Osteocyte (in vitro differentiated cells): ENCODE measurements at regions not wholly inside any gene's neighbourhood (a gene's known extent, or its start where the extent isn't known, plus 50 kb on each side); places are given as distances from the start of the nearest gene placed in this dataset.

ENCODE experiments used
- DNase-seq: peaks from one replicate; pipeline ENCODE4 v3.0.0; 2021; ENCODE audit warnings: mixed read lengths; ENCODE audit not compliant: unreplicated experiment; ENCODE audit errors: extremely low spot score
- H3K27ac Mint-ChIP-seq: one replicate; pipeline ENCODE4 v1.8.0; 2021; ENCODE audit warnings: mild to moderate bottlenecking, mixed read lengths; ENCODE audit not compliant: unreplicated experiment
- H3K27me3 Mint-ChIP-seq: one replicate; pipeline ENCODE4 v1.8.0; 2021; ENCODE audit warnings: mixed read lengths; ENCODE audit not compliant: unreplicated experiment
- H3K36me3 Mint-ChIP-seq: one replicate; pipeline ENCODE4 v1.8.0; 2021; ENCODE audit warnings: mixed read lengths; ENCODE audit not compliant: unreplicated experiment
- H3K4me1 Mint-ChIP-seq: one replicate; pipeline ENCODE4 v1.8.0; 2021; ENCODE audit warnings: mixed read lengths; ENCODE audit not compliant: unreplicated experiment
- H3K4me3 Mint-ChIP-seq: one replicate; pipeline ENCODE4 v1.8.0; 2021; ENCODE audit warnings: mild to moderate bottlenecking, moderate library complexity, mixed read lengths; ENCODE audit not compliant: unreplicated experiment
- H3K9me3 Mint-ChIP-seq: one replicate; pipeline ENCODE4 v1.8.0; 2021; ENCODE audit warnings: mixed read lengths; ENCODE audit not compliant: unreplicated experiment
- CTCF ChIP-seq: fragments of 200-600 bp; sonication (generic); IDR thresholded peaks from 2 replicates; pipeline ENCODE4 v1.5.0; 2021; ENCODE audit warnings: antibody characterized with exemption, mild to moderate bottlenecking, moderate library complexity

GRCh38 chrX:40885989-40886388, 150.6 kb upstream of the MED14 start:
- Mint-ChIP-seq H3K9me3 (peaks cover 6% of the 10 kb centered on the region), H3K27ac (no peak overlapping the region), H3K27me3 (no peaks in the 10 kb centered on the region), H3K4me1 (peaks cover 12% of the 10 kb centered on the region), H3K4me3 (no peak overlapping the region), H3K36me3 (no peaks in the 10 kb centered on the region)
- no peak for DNase-seq
- no peak for TF ChIP-seq CTCF

DNA sequence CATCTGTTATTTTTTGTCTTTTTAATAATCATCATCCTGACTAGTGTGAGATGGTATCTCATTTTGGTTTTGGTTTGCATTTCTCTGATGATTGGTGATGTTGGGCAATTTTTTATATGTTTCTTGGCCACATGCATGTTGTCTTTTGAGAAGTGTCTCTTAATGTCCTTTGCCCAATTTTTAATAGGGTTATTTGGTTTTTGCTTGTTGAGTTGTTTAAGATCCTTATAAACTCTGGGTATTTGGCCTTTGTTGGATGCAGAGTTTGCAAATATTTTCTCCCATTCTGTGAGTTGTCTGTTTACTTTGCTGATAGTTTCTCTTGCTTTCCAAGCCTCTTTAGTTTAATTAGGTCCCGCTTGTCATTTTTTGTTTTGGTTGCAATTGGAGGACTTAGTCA, 152.1 kb upstream of the MED14 start:
- no peak for TF ChIP-seq CTCF
- Mint-ChIP-seq H3K4me1 (peaks cover 12% of the 10 kb centered on the region), H3K27ac (no peak overlapping the region), H3K36me3 (no peaks in the 10 kb centered on the region), H3K27me3 (no peaks in the 10 kb centered on the region), H3K4me3 (no peak overlapping the region), H3K9me3 (peaks cover 13% of the 10 kb centered on the region)
- DNase-seq: no peak

DNA sequence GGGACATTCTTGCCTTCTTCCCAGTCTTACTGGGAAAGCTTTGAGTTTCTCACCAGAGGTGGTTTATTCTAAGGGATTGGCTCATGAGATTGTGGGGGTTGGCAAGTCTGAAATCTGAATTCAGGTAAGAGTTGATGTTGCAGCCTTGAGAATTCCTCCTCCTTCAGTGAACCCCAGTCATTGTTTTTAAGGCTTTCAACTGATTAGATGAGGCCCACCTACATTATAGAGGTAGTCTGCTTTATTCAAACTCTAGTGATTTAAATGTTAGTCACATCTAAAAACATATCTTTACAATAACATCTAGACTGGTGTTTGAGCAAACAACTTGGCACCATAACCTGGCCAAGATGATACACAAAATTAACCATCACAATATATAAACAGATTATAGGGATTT, 156.5 kb upstream of the MED14 start:
- peaks cover 21% of the 10 kb centered on the region for H3K9me3 Mint-ChIP-seq
- H3K27ac Mint-ChIP-seq: no peak overlapping the region
- no peak for DNase-seq
- no peaks in the 10 kb centered on the region for H3K36me3 Mint-ChIP-seq
- peaks cover 10% of the 10 kb centered on the region for H3K4me1 Mint-ChIP-seq
- H3K4me3 Mint-ChIP-seq: no peak overlapping the region
- TF ChIP-seq CTCF: no peak
- no peaks in the 10 kb centered on the region for H3K27me3 Mint-ChIP-seq

GRCh38 chrX:40893251-40893910, 158.0 kb upstream of the MED14 start:
- H3K27ac Mint-ChIP-seq: no peak overlapping the region
- no peak for DNase-seq
- H3K27me3 Mint-ChIP-seq: no peaks in the 10 kb centered on the region
- no peaks in the 10 kb centered on the region for H3K36me3 Mint-ChIP-seq
- H3K4me1 Mint-ChIP-seq: peaks cover 9% of the 10 kb centered on the region
- H3K4me3 Mint-ChIP-seq: no peak overlapping the region
- no peak for TF ChIP-seq CTCF
- H3K9me3 Mint-ChIP-seq: peaks cover 21% of the 10 kb centered on the region

GRCh38 chrX:40895246-40895645, 159.9 kb upstream of the MED14 start:
- Mint-ChIP-seq H3K36me3 (no peaks in the 10 kb centered on the region), H3K27me3 (no peaks in the 10 kb centered on the region), H3K4me1 (peaks cover 8% of the 10 kb centered on the region), H3K4me3 (no peak overlapping the region), H3K9me3 (peaks cover 21% of the 10 kb centered on the region), H3K27ac (no peak overlapping the region)
- no peak for TF ChIP-seq CTCF
- DNase-seq: no peak
